T-cell (primary cell): ENCODE measurements at regions not wholly inside any gene's neighbourhood (a gene's known extent, or its start where the extent isn't known, plus 50 kb on each side); places are given as distances from the start of the nearest gene placed in this dataset.
"Not testable (repeated sequence)": the region's sequence is repeated elsewhere in the genome, so short reads cannot be mapped to it uniquely, and the experiment has no call there.

Experiments
- ATAC-seq, 4 experiments: fragments of 200-7000 bp in 3 of 4; fragments of 150-1000 bp in 1 of 4; cut with Tn5 transposase; replicated peaks in 1 of 4; 1 replicate in 3 of 4; 2 replicates in 1 of 4; pipeline ENCODE4 v1.10.0; 2021; ENCODE audit warnings: moderate library complexity in 3 of 4, mild to moderate bottlenecking in 2 of 4, moderate number of reproducible peaks in 1 of 4
- CTCF ChIA-PET, 2 donors: fragments of 300-600 bp; sonication (Branson Sonifier 250); formaldehyde crosslinking; loops; one replicate each; lab custom pipeline; 2022; ENCODE audit warnings: antibody characterized with exemption in 2 of 2; lab: Charles Lee
- POLR2A ChIA-PET, 2 donors: fragments of 300-600 bp; sonication (Branson Sonifier 250); formaldehyde crosslinking; loops; one replicate each; lab custom pipeline; 2022; ENCODE audit warnings: antibody characterized with exemption in 2 of 2; lab: Charles Lee
- DNase-seq, 35 experiments: peaks; one replicate each; pipeline versions ENCODE4 v3.0.0 to v3.0.0-alpha.2; 2013 to 2023
- H3K27ac ChIP-seq: one replicate; pipeline ENCODE4 v1.5.1; 2013; ENCODE audit warnings: low read length
- H3K27me3 ChIP-seq, 2 experiments: replicated peaks in 1 of 2; 1 replicate in 1 of 2; 2 replicates in 1 of 2; pipeline versions ENCODE4 v1.6.1 to v1.7.0; 2013; ENCODE audit warnings: low read length in 1 of 2, mixed read lengths in 1 of 2; ENCODE audit not compliant: control insufficient read depth in 2 of 2, insufficient read depth in 2 of 2; ENCODE audit errors: extremely low read depth in 1 of 2
- H3K36me3 ChIP-seq, 2 donors: 1 replicate in 1 of 2; 2 replicates in 1 of 2; pipeline versions ENCODE4 v1.6.1 to v1.7.0; 2013; ENCODE audit warnings: low read length in 1 of 2; ENCODE audit not compliant: control insufficient read depth in 2 of 2, insufficient read depth in 1 of 2; ENCODE audit errors: extremely low read depth in 1 of 2
- H3K4me1 ChIP-seq, 2 experiments: 1 replicate in 1 of 2; 2 replicates in 1 of 2; pipeline versions ENCODE4 v1.6.1 to v1.7.0; 2013; ENCODE audit warnings: low read length in 2 of 2, mixed read lengths in 1 of 2; ENCODE audit not compliant: insufficient read depth in 2 of 2, control insufficient read depth in 1 of 2; ENCODE audit errors: extremely low read depth in 1 of 2
- H3K4me3 ChIP-seq, 2 donors: 1 replicate in 1 of 2; 2 replicates in 1 of 2; pipeline versions ENCODE4 v1.5.1 to v1.7.0; 2013; ENCODE audit warnings: mild to moderate bottlenecking in 2 of 2, low read length in 1 of 2, moderate library complexity in 1 of 2; ENCODE audit not compliant: control insufficient read depth in 1 of 2; ENCODE audit errors: extremely low read depth in 1 of 2
- H3K9me3 ChIP-seq: 2 replicates; pipeline ENCODE4 v1.7.0; 2013
- H3K27ac Mint-ChIP-seq, 2 donors: one replicate each; pipeline ENCODE4 v1.8.0; 2020 to 2021; ENCODE audit warnings: mild to moderate bottlenecking in 2 of 2, mixed read lengths in 2 of 2
- H3K27me3 Mint-ChIP-seq, 2 donors: one replicate each; pipeline ENCODE4 v1.8.0; 2021 to 2022; ENCODE audit warnings: mixed read lengths in 2 of 2
- H3K36me3 Mint-ChIP-seq: one replicate; pipeline ENCODE4 v1.8.0; 2021; ENCODE audit warnings: mixed read lengths
- H3K4me1 Mint-ChIP-seq, 3 donors: one replicate each; pipeline ENCODE4 v1.8.0; 2020 to 2022; ENCODE audit warnings: mixed read lengths in 3 of 3, mild to moderate bottlenecking in 1 of 3
- H3K4me3 Mint-ChIP-seq, 3 donors: one replicate each; pipeline ENCODE4 v1.8.0; 2020 to 2022; ENCODE audit warnings: mild to moderate bottlenecking in 3 of 3, mixed read lengths in 3 of 3, moderate library complexity in 3 of 3
- H3K9me3 Mint-ChIP-seq, 3 donors: one replicate each; pipeline ENCODE4 v1.8.0; 2020 to 2022; ENCODE audit warnings: mixed read lengths in 3 of 3
- WGBS: methylation state at CpG from one replicate; pipeline ENCODE4 v1.1.5; 2013; ENCODE audit warnings: missing lambda C conversion rate; ENCODE audit not compliant: insufficient coverage; 5-methylcytosine and 5-hydroxymethylcytosine counted together

DNA sequence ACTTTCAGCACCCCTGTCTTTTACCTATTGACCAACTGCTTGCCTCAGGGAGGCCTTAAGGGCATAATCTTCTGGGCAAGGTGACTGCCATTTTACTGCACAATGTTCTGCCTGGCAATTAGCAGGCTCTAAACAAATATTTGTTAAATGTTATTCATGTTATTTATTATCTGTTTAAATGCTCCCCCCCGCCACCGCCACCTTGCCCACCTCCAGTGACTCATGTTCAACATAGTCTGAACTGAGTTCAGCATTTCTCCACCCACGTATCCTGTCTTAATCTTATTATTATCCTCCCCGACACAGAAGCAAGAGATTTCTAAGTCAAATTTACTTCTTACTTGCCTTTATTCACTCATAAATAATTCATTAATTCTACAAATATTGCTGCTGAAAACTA lies 144.8 kb downstream of the LIG4 start:
- H3K36me3 Mint-ChIP-seq, result no peaks in the 10 kb centered on the region
- H3K27me3 Mint-ChIP-seq, result peaks cover 0 to 4% of the 10 kb centered on the region in 2 donors
- no peak for ATAC-seq
- Histone ChIP-seq H3K36me3 (no peaks in the 10 kb centered on the region), H3K4me1 (no peaks in the 10 kb centered on the region), H3K9me3 (no peaks in the 10 kb centered on the region), H3K4me3 (no peak overlapping the region), H3K27ac (no peak overlapping the region), H3K27me3 (no peaks in the 10 kb centered on the region)
- H3K4me1 Mint-ChIP-seq, result peaks cover 0 to 14% (median 12%) of the 10 kb centered on the region in 3 donors
- H3K4me3 Mint-ChIP-seq, result no peak overlapping the region
- ChIA-PET CTCF (no interaction called here), POLR2A (no interaction called here)
- no peak for DNase-seq
- WGBS, result 87% methylated on average over 4 of the region's 4 CpGs
- peaks cover 6 to 25% (median 16%) of the 10 kb centered on the region in 3 donors for H3K9me3 Mint-ChIP-seq
- H3K27ac Mint-ChIP-seq, result peak overlapping the region; percentile 4 to 81

GRCh38 chr13:108069521-108070210 lies 145.7 kb downstream of the LIG4 start:
- H3K9me3 Mint-ChIP-seq, result peaks cover 6 to 24% (median 16%) of the 10 kb centered on the region in 3 donors
- Histone ChIP-seq H3K27ac (peak overlapping the region; percentile 29), H3K4me3 (no peak overlapping the region), H3K36me3 (no peaks in the 10 kb centered on the region), H3K4me1 (no peaks in the 10 kb centered on the region), H3K27me3 (no peaks in the 10 kb centered on the region), H3K9me3 (no peaks in the 10 kb centered on the region)
- peaks cover 0 to 14% (median 12%) of the 10 kb centered on the region in 3 donors for H3K4me1 Mint-ChIP-seq
- peaks cover 0 to 4% of the 10 kb centered on the region in 2 donors for H3K27me3 Mint-ChIP-seq
- ChIA-PET POLR2A (no interaction called here), CTCF (interaction anchor here in 1 of 2 donors (0.6 kb wide), 1 partner anchor 740 kb away, joined by 3 read pairs; no protein-coding TSS in a partner anchor)
- 67% methylated on average over 1 of the region's 4 CpGs for WGBS
- H3K36me3 Mint-ChIP-seq, result no peaks in the 10 kb centered on the region
- no peak overlapping the region for H3K4me3 Mint-ChIP-seq
- no peak for DNase-seq
- H3K27ac Mint-ChIP-seq, result peak overlapping the region; percentile 47 to 81
- peak in 1 of 4 experiments; percentile 65 for ATAC-seq

- POLR2A ChIA-PET, H3K4me3 Mint-ChIP-seq, H3K9me3 ChIP-seq, DNase-seq, ATAC-seq, H3K36me3 Mint-ChIP-seq, H3K27ac Mint-ChIP-seq, CTCF ChIA-PET, H3K4me1 Mint-ChIP-seq, H3K27me3 Mint-ChIP-seq, H3K4me1 ChIP-seq, H3K4me3 ChIP-seq, H3K36me3 ChIP-seq, H3K27ac ChIP-seq, H3K27me3 ChIP-seq: not testable (repeated sequence)
- peaks cover 6 to 20% (median 17%) of the 10 kb centered on the region in 3 donors for H3K9me3 Mint-ChIP-seq
- WGBS, result no CpG with 5 or more reads among the region's 1 CpG
These were observed 151.0 kb downstream of the LIG4 start for GRCh38 chr13:108064372-108064771.

DNA sequence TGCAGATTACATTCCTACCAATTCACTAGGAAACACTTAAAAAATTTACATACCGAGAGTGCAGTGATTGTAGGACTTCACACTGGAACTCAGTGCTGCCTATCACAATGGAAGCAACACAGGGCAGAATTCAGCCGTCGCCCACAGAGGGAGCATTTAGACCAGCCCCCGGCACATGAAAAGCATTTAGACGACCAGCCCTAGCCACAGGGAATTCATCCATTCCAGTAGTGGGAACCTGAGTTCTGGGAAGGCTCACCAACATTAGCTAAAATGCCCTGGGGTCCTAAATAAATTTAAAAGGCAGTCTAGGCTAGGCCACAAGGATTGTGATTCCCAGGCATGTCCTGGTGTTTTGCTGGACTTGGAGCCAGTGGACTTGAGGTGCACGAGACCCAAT lies 155.2 kb downstream of the LIG4 start:
- H3K4me3 Mint-ChIP-seq, result no peak overlapping the region
- H3K27me3 Mint-ChIP-seq, result no peaks in the 10 kb centered on the region
- no peak for ATAC-seq
- H3K27me3 ChIP-seq, result no peaks in the 10 kb centered on the region
- H3K36me3 ChIP-seq, result no peaks in the 10 kb centered on the region
- WGBS, result 88% methylated on average over 5 of the region's 6 CpGs
- no peak overlapping the region for H3K4me3 ChIP-seq
- no peaks in the 10 kb centered on the region for H3K36me3 Mint-ChIP-seq
- no peak for DNase-seq
- no peaks in the 10 kb centered on the region for H3K4me1 Mint-ChIP-seq
- H3K27ac ChIP-seq, result no peak overlapping the region
- peaks cover 4 to 20% (median 9%) of the 10 kb centered on the region in 3 donors for H3K9me3 Mint-ChIP-seq
- no peaks in the 10 kb centered on the region for H3K9me3 ChIP-seq
- no peak overlapping the region for H3K27ac Mint-ChIP-seq
- no peaks in the 10 kb centered on the region for H3K4me1 ChIP-seq
- ChIA-PET POLR2A (no interaction called here), CTCF (no interaction called here)

DNA sequence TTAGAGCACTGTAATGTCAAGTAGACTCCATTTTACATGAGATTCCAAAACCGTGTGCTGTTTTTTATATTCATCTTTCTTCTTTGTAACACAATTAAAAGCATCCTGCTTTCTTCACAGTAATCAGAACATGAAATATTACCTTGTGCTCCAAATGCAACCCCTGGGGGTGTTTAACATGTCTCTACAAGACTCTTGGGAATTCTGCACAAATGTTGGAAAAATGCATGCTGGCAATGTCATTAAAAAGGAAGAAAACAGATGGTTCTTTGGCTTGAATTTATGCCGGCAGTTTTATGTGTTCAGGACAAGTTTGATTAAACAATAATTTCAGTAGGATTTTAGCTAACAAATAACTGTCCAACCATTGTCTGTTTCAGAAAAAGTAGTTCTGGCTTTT lies 159.1 kb downstream of the LIG4 start:
- Mint-ChIP-seq H3K4me3 (no peak overlapping the region), H3K27me3 (no peaks in the 10 kb centered on the region), H3K27ac (no peak overlapping the region), H3K36me3 (no peaks in the 10 kb centered on the region), H3K4me1 (no peaks in the 10 kb centered on the region), H3K9me3 (peaks cover 0 to 9% (median 0%) of the 10 kb centered on the region in 3 donors)
- no peaks in the 10 kb centered on the region for H3K9me3 ChIP-seq
- WGBS, result no CpG with 5 or more reads among the region's 2 CpGs
- ChIA-PET POLR2A (no interaction called here), CTCF (no interaction called here)
- no peak overlapping the region for H3K4me3 ChIP-seq
- H3K4me1 ChIP-seq, result no peaks in the 10 kb centered on the region
- ATAC-seq (no peak), DNase-seq (no peak)
- no peaks in the 10 kb centered on the region for H3K27me3 ChIP-seq
- H3K36me3 ChIP-seq, result no peaks in the 10 kb centered on the region
- H3K27ac ChIP-seq, result no peak overlapping the region

DNA sequence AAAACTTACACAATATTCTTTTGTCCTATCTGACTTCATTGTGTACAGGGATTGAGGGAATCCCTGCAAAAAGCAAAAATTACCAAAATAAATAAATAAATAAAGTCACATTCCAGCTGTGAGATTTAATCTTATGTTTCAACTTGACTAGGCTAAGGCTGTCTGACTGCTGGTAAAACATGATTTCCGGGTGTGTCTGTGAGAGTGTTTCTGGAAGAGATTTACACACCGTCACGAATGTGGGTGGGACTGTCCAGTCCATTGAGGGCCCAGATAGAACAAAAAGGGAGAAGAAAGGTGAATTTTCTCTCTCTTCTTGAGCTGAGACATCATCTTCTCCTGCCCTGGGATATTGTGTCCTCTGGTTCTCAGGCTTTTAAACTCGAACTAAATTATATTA lies 166.1 kb downstream of the LIG4 start:
- Histone ChIP-seq H3K4me1 (no peaks in the 10 kb centered on the region), H3K27me3 (no peaks in the 10 kb centered on the region), H3K27ac (no peak overlapping the region), H3K36me3 (no peaks in the 10 kb centered on the region), H3K9me3 (no peaks in the 10 kb centered on the region), H3K4me3 (no peak overlapping the region)
- ATAC-seq (no peak), DNase-seq (no peak)
- no peak overlapping the region for H3K4me3 Mint-ChIP-seq
- H3K9me3 Mint-ChIP-seq, result peaks cover 0 to 8% (median 0%) of the 10 kb centered on the region in 3 donors
- no peak overlapping the region for H3K27ac Mint-ChIP-seq
- H3K27me3 Mint-ChIP-seq, result no peaks in the 10 kb centered on the region
- WGBS, result 55% methylated on average over 2 of the region's 4 CpGs
- H3K36me3 Mint-ChIP-seq, result no peaks in the 10 kb centered on the region
- no peaks in the 10 kb centered on the region for H3K4me1 Mint-ChIP-seq
- POLR2A ChIA-PET, result no interaction called here
- CTCF ChIA-PET, result no interaction called here
